H9 (cell line): ENCODE measurements at regions not wholly inside any gene's neighbourhood (a gene's known extent, or its start where the extent isn't known, plus 50 kb on each side); places are given as distances from the start of the nearest gene placed in this dataset.

ENCODE experiments used
- DNase-seq: peaks from one replicate; pipeline ENCODE4 v3.0.0-alpha.2; 2017
- H2AFZ ChIP-seq: one replicate; pipeline ENCODE4 v1.6.1; 2013; ENCODE audit warnings: mild to moderate bottlenecking, low read length, control low read depth, moderate library complexity
- H2AK5ac ChIP-seq: 2 replicates; pipeline ENCODE4 v1.6.1; 2013; ENCODE audit warnings: low read length, control low read depth, mixed read lengths; ENCODE audit not compliant: insufficient read length
- H2BK120ac ChIP-seq: one replicate; pipeline ENCODE4 v1.6.1; 2013; ENCODE audit warnings: low read depth, mild to moderate bottlenecking, low read length, control low read depth, inconsistent platforms; ENCODE audit not compliant: poor library complexity, severe bottlenecking
- H2BK12ac ChIP-seq: 2 replicates; pipeline ENCODE4 v1.6.1; 2013; ENCODE audit warnings: low read length, control low read depth, mixed read lengths, low read depth; ENCODE audit not compliant: insufficient read length
- H2BK15ac ChIP-seq: 2 replicates; pipeline ENCODE4 v1.6.1; 2013; ENCODE audit warnings: low read depth, low read length, control low read depth
- H2BK20ac ChIP-seq: one replicate; pipeline ENCODE4 v1.6.1; 2013; ENCODE audit warnings: low read depth, mild to moderate bottlenecking, low read length, control low read depth, inconsistent platforms; ENCODE audit not compliant: poor library complexity, severe bottlenecking
- H2BK5ac ChIP-seq: 2 replicates; pipeline ENCODE4 v1.6.1; 2013; ENCODE audit warnings: low read length, control low read depth, mixed read lengths; ENCODE audit not compliant: insufficient read length
- H3K14ac ChIP-seq: 2 replicates; pipeline ENCODE4 v1.6.1; 2013; ENCODE audit warnings: low read length, control low read depth; ENCODE audit not compliant: insufficient read depth
- H3K18ac ChIP-seq: 2 replicates; pipeline ENCODE4 v1.6.1; 2013; ENCODE audit warnings: low read depth, mild to moderate bottlenecking, mixed read lengths, low read length, control low read depth; ENCODE audit not compliant: insufficient read length
- H3K23ac ChIP-seq: 2 replicates; pipeline ENCODE4 v1.6.1; 2013; ENCODE audit warnings: low read length, control low read depth, mixed read lengths, low read depth; ENCODE audit not compliant: insufficient read length
- H3K23me2 ChIP-seq: 2 replicates; pipeline ENCODE4 v1.6.1; 2013; ENCODE audit warnings: low read depth, mild to moderate bottlenecking, mixed read lengths, low read length, control low read depth; ENCODE audit not compliant: insufficient read length, poor library complexity, severe bottlenecking
- H3K27ac ChIP-seq: 2 replicates; pipeline ENCODE4 v1.5.1; 2013; ENCODE audit warnings: low read length, control low read depth, mixed read lengths, low read depth; ENCODE audit not compliant: insufficient read length
- H3K27me3 ChIP-seq: 2 replicates; pipeline ENCODE4 v1.6.1; 2013; ENCODE audit warnings: low read length, control low read depth, inconsistent platforms; ENCODE audit not compliant: insufficient read depth
- H3K4ac ChIP-seq: 2 replicates; pipeline ENCODE4 v1.6.1; 2013; ENCODE audit warnings: low read depth, mild to moderate bottlenecking, control low read depth, inconsistent platforms, low read length, moderate library complexity
- H3K4me1 ChIP-seq: 2 replicates; pipeline ENCODE4 v1.6.1; 2013; ENCODE audit warnings: low read length, control low read depth, inconsistent platforms; ENCODE audit not compliant: insufficient read depth
- H3K4me2 ChIP-seq: 2 replicates; pipeline ENCODE4 v1.6.1; 2013; ENCODE audit warnings: low read length, control low read depth, mixed read lengths; ENCODE audit not compliant: insufficient read length, insufficient read depth
- H3K56ac ChIP-seq: 2 replicates; pipeline ENCODE4 v1.6.1; 2013; ENCODE audit warnings: low read depth, mild to moderate bottlenecking, mixed read lengths, low read length, control low read depth; ENCODE audit not compliant: insufficient read length
- H3K79me1 ChIP-seq: 2 replicates; pipeline ENCODE4 v1.6.1; 2013; ENCODE audit warnings: low read depth, mild to moderate bottlenecking, moderate library complexity, low read length, control low read depth, inconsistent platforms; ENCODE audit not compliant: insufficient read depth, poor library complexity, severe bottlenecking
- H3K79me2 ChIP-seq: 2 replicates; pipeline ENCODE4 v1.6.1; 2013; ENCODE audit warnings: low read length, control low read depth, inconsistent platforms; ENCODE audit not compliant: insufficient read depth
- H3K9ac ChIP-seq: 2 replicates; pipeline ENCODE4 v1.6.1; 2013; ENCODE audit warnings: low read length, control low read depth, mixed read lengths; ENCODE audit not compliant: insufficient read length; ENCODE audit errors: extremely low read depth
- H3K9me3 ChIP-seq: one replicate; pipeline ENCODE4 v1.6.1; 2013; ENCODE audit warnings: low read depth, low read length, inconsistent platforms; ENCODE audit not compliant: control insufficient read depth
- H3T11ph ChIP-seq: one replicate; pipeline ENCODE4 v1.6.1; 2013; ENCODE audit warnings: mild to moderate bottlenecking, low read length, control low read depth, inconsistent platforms
- H4K20me1 ChIP-seq: one replicate; pipeline ENCODE4 v1.6.1; 2013; ENCODE audit not compliant: control insufficient read depth, insufficient read length, insufficient read depth
- H4K5ac ChIP-seq: 2 replicates; pipeline ENCODE4 v1.6.1; 2013; ENCODE audit warnings: low read depth, mild to moderate bottlenecking, mixed read lengths, low read length, control low read depth; ENCODE audit not compliant: insufficient read length
- H4K8ac ChIP-seq: replicated peaks from 2 replicates; pipeline ENCODE4 v1.6.1; 2013; ENCODE audit warnings: low read length, control low read depth, mixed read lengths, low read depth; ENCODE audit not compliant: insufficient read length
- H4K91ac ChIP-seq: 2 replicates; pipeline ENCODE4 v1.6.1; 2013; ENCODE audit warnings: low read depth, mild to moderate bottlenecking, moderate library complexity, mixed read lengths, low read length, control low read depth; ENCODE audit not compliant: insufficient read length
- H3K27ac Mint-ChIP-seq, 3 experiments: 2 replicates in 2 of 3; 3 replicates in 1 of 3; pipeline ENCODE4 v1.8.0; 2020 to 2021; ENCODE audit warnings: mixed read lengths in 3 of 3, mild to moderate bottlenecking in 1 of 3, moderate library complexity in 1 of 3
- H3K27me3 Mint-ChIP-seq: 2 replicates; pipeline ENCODE4 v1.8.0; 2021; ENCODE audit warnings: low read depth, mild to moderate bottlenecking, moderate library complexity, mixed read lengths
- H3K36me3 Mint-ChIP-seq, 3 experiments: 2 replicates in 2 of 3; 3 replicates in 1 of 3; pipeline ENCODE4 v1.8.0; 2020 to 2021; ENCODE audit warnings: low read depth in 3 of 3, mixed read lengths in 3 of 3; ENCODE audit not compliant: insufficient read depth in 1 of 3
- H3K4me1 Mint-ChIP-seq, 2 experiments: 2 replicates each; pipeline ENCODE4 v1.8.0; 2020; ENCODE audit warnings: mixed read lengths in 2 of 2
- H3K4me3 Mint-ChIP-seq, 2 experiments: 2 replicates in 1 of 2; 3 replicates in 1 of 2; pipeline ENCODE4 v1.8.0; 2020 to 2021; ENCODE audit warnings: mild to moderate bottlenecking in 2 of 2, mixed read lengths in 2 of 2, moderate library complexity in 1 of 2
- H3K9me3 Mint-ChIP-seq, 2 experiments: 2 replicates in 1 of 2; 3 replicates in 1 of 2; pipeline ENCODE4 v1.8.0; 2020; ENCODE audit warnings: mild to moderate bottlenecking in 2 of 2, mixed read lengths in 2 of 2, moderate library complexity in 1 of 2
- CTCF ChIP-seq: fragments of 200-600 bp; sonication (generic); conservative IDR thresholded peaks from 3 replicates; pipeline ENCODE4 v1.8.0; 2021; ENCODE audit warnings: antibody characterized with exemption, mild to moderate bottlenecking
- WGBS: extraction: QIAGEN DNeasy Blood & Tissue Kit; methylation state at CpG from one replicate; pipeline ENCODE4 v1.1.7; 2013; ENCODE audit warnings: missing lambda C conversion rate, low lambda C conversion rate, mixed read lengths; ENCODE audit not compliant: insufficient read length; ENCODE audit errors: extremely low coverage; 5-methylcytosine and 5-hydroxymethylcytosine counted together

- no peak overlapping the region for H3K56ac ChIP-seq
- H3K4me2 ChIP-seq = no peak overlapping the region
- H2BK12ac ChIP-seq = no peak overlapping the region
- no peak overlapping the region for H2AK5ac ChIP-seq
- H3K36me3 Mint-ChIP-seq = no peaks in the 10 kb centered on the region
- no peak overlapping the region for H4K8ac ChIP-seq
- no peak overlapping the region for H2BK15ac ChIP-seq
- H3K79me1 ChIP-seq = no peaks in the 10 kb centered on the region
- H3K9me3 Mint-ChIP-seq = no peaks in the 10 kb centered on the region
- H3K27me3 Mint-ChIP-seq = no peaks in the 10 kb centered on the region
- peak overlapping the region in 1 of 3 experiments; percentile 2; a peak in 2 of 7 replicates for H3K27ac Mint-ChIP-seq
- H4K5ac ChIP-seq = no peak overlapping the region
- H2BK20ac ChIP-seq = no peak overlapping the region
- H3K4me3 Mint-ChIP-seq = no peak overlapping the region
- no peak overlapping the region for H2BK5ac ChIP-seq
- H3K4ac ChIP-seq = no peak overlapping the region
- no peak overlapping the region for H3K9ac ChIP-seq
- H3K27ac ChIP-seq = no peak overlapping the region
- no peaks in the 10 kb centered on the region for H3K9me3 ChIP-seq
- no peak overlapping the region for H2BK120ac ChIP-seq
- H3K4me1 Mint-ChIP-seq = peaks cover 32 to 34% of the 10 kb centered on the region in 2 experiments
- no peak overlapping the region for H3T11ph ChIP-seq
- no peaks in the 10 kb centered on the region for H3K23me2 ChIP-seq
- TF ChIP-seq CTCF = no peak
- no peak overlapping the region for H3K18ac ChIP-seq
- no peak overlapping the region for H3K23ac ChIP-seq
- no peaks in the 10 kb centered on the region for H3K79me2 ChIP-seq
- H3K27me3 ChIP-seq = no peaks in the 10 kb centered on the region
- no peaks in the 10 kb centered on the region for H4K20me1 ChIP-seq
- DNase-seq = no peak
- H2AFZ ChIP-seq = no peak overlapping the region
- no peak overlapping the region for H4K91ac ChIP-seq
- WGBS = no CpG with 5 or more reads among the region's 4 CpGs
- no peak overlapping the region for H3K14ac ChIP-seq
- H3K4me1 ChIP-seq = peaks cover 5% of the 10 kb centered on the region; the same call in 1 of the 2 replicates
These were observed 103.8 kb upstream of the SORBS2 start for GRCh38 chr4:185915817-185916216.
